ENCODE measurements at regions not wholly inside any gene's neighbourhood (a gene's known extent, or its start where the extent isn't known, plus 50 kb on each side); places are given as distances from the start of the nearest gene placed in this dataset.

DNA sequence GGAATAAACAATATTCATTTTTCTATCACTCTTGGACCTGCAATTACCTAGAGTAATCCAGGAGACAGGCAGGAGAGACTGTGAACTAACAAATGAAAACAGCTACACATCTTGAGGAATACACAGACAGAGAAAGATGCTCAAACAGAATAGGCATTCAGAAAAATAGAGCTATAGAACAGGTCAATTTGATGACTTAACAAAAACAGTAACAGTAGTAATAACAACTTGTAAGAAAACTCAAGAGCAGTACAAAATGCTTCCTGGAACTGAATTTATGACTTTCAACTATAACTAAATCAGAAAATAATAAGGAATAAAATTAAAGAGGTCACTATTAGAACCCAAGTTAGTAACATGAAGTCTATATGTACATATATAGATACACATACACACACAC, 579.3 kb downstream of the TLR4 start:
- Histone ChIP-seq H3K27me3 (ENCODE audit: control insufficient read depth, insufficient read depth, low read length) (no peaks in the 10 kb centered on the region), H3K27ac (ENCODE audit: low read depth, low read length) (no peak overlapping the region), H3K4me3 (ENCODE audit: low read depth, low read length) (no peak overlapping the region), H3K9me3 (ENCODE audit: control insufficient read depth, insufficient read depth, low read length) (no peaks in the 10 kb centered on the region; the same call in 1 of the 2 replicates)
- POLR2A ChIA-PET = no interaction called here
- no peak for DNase-seq (ENCODE audit: low read depth, low spot score)
- CTCF ChIA-PET = no interaction called here
- TF ChIP-seq CTCF (IDR thresholded peaks at IDR 0.05; ENCODE audit: low read depth, low read length) = no peak

- TF ChIP-seq CTCF (IDR thresholded peaks at IDR 0.05; ENCODE audit: low read depth, low read length) = no peak
- CTCF ChIA-PET = no interaction called here
- no peak for DNase-seq (ENCODE audit: low read depth, low spot score)
- POLR2A ChIA-PET = no interaction called here
- H3K27me3 ChIP-seq (ENCODE audit: control insufficient read depth, insufficient read depth, low read length) = no peaks in the 10 kb centered on the region
- no peak overlapping the region for H3K27ac ChIP-seq (ENCODE audit: low read depth, low read length)
- H3K9me3 ChIP-seq (ENCODE audit: control insufficient read depth, insufficient read depth, low read length) = no peaks in the 10 kb centered on the region; the same call in 1 of the 2 replicates
- H3K4me3 ChIP-seq (ENCODE audit: low read depth, low read length) = no peak overlapping the region
Observed at GRCh38 chr9:118290116-118290515, 585.9 kb downstream of the TLR4 start.

GRCh38 chr9:118295413-118295812, 591.2 kb downstream of the TLR4 start:
- ChIA-PET CTCF (no interaction called here), POLR2A (no interaction called here)
- no peak for TF ChIP-seq CTCF (IDR thresholded peaks at IDR 0.05; ENCODE audit: low read depth, low read length)
- no peak overlapping the region for H3K4me3 ChIP-seq (ENCODE audit: low read depth, low read length)
- H3K27me3 ChIP-seq (ENCODE audit: control insufficient read depth, insufficient read depth, low read length) = no peaks in the 10 kb centered on the region
- H3K9me3 ChIP-seq (ENCODE audit: control insufficient read depth, insufficient read depth, low read length) = no peaks in the 10 kb centered on the region
- H3K27ac ChIP-seq (ENCODE audit: low read depth, low read length) = no peak overlapping the region
- no peak for DNase-seq (ENCODE audit: low read depth, low spot score)

GRCh38 chr9:118302721-118303120, 598.5 kb downstream of the TLR4 start:
- Histone ChIP-seq H3K27ac (ENCODE audit: low read depth, low read length) (no peak overlapping the region), H3K9me3 (ENCODE audit: control insufficient read depth, insufficient read depth, low read length) (peaks cover 3% of the 10 kb centered on the region; the same call in 1 of the 2 replicates), H3K27me3 (ENCODE audit: control insufficient read depth, insufficient read depth, low read length) (no peaks in the 10 kb centered on the region), H3K4me3 (ENCODE audit: low read depth, low read length) (no peak overlapping the region)
- ChIA-PET POLR2A (no interaction called here), CTCF (no interaction called here)
- DNase-seq (ENCODE audit: low read depth, low spot score) = no peak
- TF ChIP-seq CTCF (IDR thresholded peaks at IDR 0.05; ENCODE audit: low read depth, low read length) = no peak

GRCh38 chr9:118303216-118303615, 599.0 kb downstream of the TLR4 start:
- ChIA-PET CTCF (no interaction called here), POLR2A (no interaction called here)
- Histone ChIP-seq H3K27me3 (ENCODE audit: control insufficient read depth, insufficient read depth, low read length) (no peaks in the 10 kb centered on the region), H3K4me3 (ENCODE audit: low read depth, low read length) (no peak overlapping the region), H3K27ac (ENCODE audit: low read depth, low read length) (no peak overlapping the region), H3K9me3 (ENCODE audit: control insufficient read depth, insufficient read depth, low read length) (peaks cover 3% of the 10 kb centered on the region; the same call in 1 of the 2 replicates)
- no peak for DNase-seq (ENCODE audit: low read depth, low spot score)
- no peak for TF ChIP-seq CTCF (IDR thresholded peaks at IDR 0.05; ENCODE audit: low read depth, low read length)
